Uterus (tissue), 3 donors: ENCODE measurements at regions not wholly inside any gene's neighbourhood (a gene's known extent, or its start where the extent isn't known, plus 50 kb on each side); places are given as distances from the start of the nearest gene placed in this dataset.
A peak's percentile ranks its signal among the peaks of the same experiment; 100 is the strongest.

ENCODE experiments used
- DNase-seq, 2 donors: peaks; one replicate each; pipeline ENCODE4 v3.0.0-alpha.2; 2019 to 2020
- H3K27ac ChIP-seq, 2 donors: fragments of 200-600 bp; sonication (generic); 1 replicate in 1 of 2; 2 replicates in 1 of 2; pipeline ENCODE4 v1.5.1; 2016 to 2018
- H3K27me3 ChIP-seq, 2 donors: fragments of 200-600 bp; sonication (generic); one replicate each; pipeline ENCODE4 v1.5.1; 2018 to 2019; ENCODE audit warnings: control low read depth in 1 of 2
- H3K36me3 ChIP-seq, 2 donors: fragments of 200-600 bp; sonication (generic); one replicate each; pipeline ENCODE4 v1.5.1; 2019; ENCODE audit warnings: control low read depth in 1 of 2
- H3K4me1 ChIP-seq, 2 donors: fragments of 200-600 bp; sonication (generic); one replicate each; pipeline ENCODE4 v1.5.1; 2018 to 2019; ENCODE audit warnings: control low read depth in 1 of 2
- H3K4me3 ChIP-seq, 2 donors: fragments of 200-600 bp; sonication (generic); 1 replicate in 1 of 2; 2 replicates in 1 of 2; pipeline ENCODE4 v1.5.1; 2018 to 2019; ENCODE audit warnings: mild to moderate bottlenecking in 1 of 2
- H3K9me3 ChIP-seq, 2 donors: fragments of 200-600 bp; sonication (generic); one replicate each; pipeline ENCODE4 v1.5.1; 2019; ENCODE audit warnings: control low read depth in 1 of 2
- CTCF ChIP-seq, 4 experiments: fragments of 200-600 bp in 2 of 4; fragments of 450-650 bp in 2 of 4; sonication (generic) in 2 of 4; IDR thresholded peaks; one replicate each; pipeline ENCODE4 v1.5.1; 2016 to 2019; ENCODE audit warnings: antibody characterized with exemption in 4 of 4, mild to moderate bottlenecking in 2 of 4, moderate library complexity in 1 of 4
- POLR2A ChIP-seq, 2 donors: fragments of 450-650 bp; IDR thresholded peaks; one replicate each; pipeline ENCODE4 v1.6.1; 2016; ENCODE audit warnings: antibody characterized with exemption in 2 of 2, mild to moderate bottlenecking in 1 of 2, moderate library complexity in 1 of 2
- intact Hi-C: fragments of 100-400 bp; cut with DNase I; formaldehyde crosslinking; loops from one replicate; pipeline ENCODE4 v1.15.1; 2023; ENCODE audit warnings: low total_unique reads
- donor health status: DM: yes; HTN: yes; CAD: no.

DNA sequence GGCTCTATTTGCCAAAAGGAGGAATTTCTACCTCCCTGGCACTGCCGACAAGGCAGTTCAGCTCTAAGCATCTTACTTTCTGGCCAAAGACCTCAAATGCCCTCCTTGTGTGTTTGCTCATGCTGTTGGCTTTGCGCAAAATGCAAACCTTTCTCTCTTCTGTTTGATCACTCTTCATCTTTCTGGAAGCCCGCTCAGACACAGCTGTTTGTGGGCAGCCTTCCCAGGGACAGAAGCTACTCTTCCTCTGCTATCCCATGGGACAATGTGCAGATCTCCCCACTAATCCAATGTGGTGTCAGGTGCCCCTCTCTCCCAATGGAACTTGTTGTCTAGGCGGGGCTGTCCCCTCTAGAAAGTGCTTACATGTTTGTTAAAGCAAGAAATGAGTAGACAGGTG, 278.7 kb downstream of the CCSER2 start:
- Histone ChIP-seq H3K27me3 (no peaks in the 10 kb centered on the region), H3K4me1 (no peaks in the 10 kb centered on the region), H3K27ac (no peak overlapping the region), H3K9me3 (no peaks in the 10 kb centered on the region), H3K36me3 (no peaks in the 10 kb centered on the region), H3K4me3 (no peak overlapping the region)
- no peak for DNase-seq
- no peak for TF ChIP-seq POLR2A (IDR thresholded peaks at IDR 0.05)
- TF ChIP-seq CTCF (IDR thresholded peaks at IDR 0.05), result no peak
- intact Hi-C loops, result no loop called here

DNA sequence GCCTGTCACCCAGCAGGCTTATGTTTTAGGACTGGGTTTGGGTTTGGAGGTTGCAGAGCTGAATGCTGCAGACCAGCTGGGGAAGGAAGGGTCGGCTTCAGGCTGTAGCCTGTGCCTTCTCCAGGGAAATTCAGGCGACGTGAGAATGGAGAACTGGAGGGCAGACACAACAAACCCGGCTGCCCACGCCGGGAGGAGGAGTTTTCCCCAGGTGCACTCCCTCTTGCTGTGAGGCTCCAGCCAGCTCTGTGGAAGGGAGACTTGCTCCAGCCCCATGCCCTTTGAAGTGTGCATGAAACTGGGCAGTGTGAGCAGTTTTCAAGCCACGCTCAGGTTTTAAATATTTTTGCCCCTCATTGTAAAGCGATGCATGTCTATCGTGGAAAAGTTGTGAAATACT, 279.1 kb downstream of the CCSER2 start:
- TF ChIP-seq CTCF (IDR thresholded peaks at IDR 0.05) (no peak), POLR2A (IDR thresholded peaks at IDR 0.05) (no peak)
- H3K27me3 ChIP-seq, result no peaks in the 10 kb centered on the region
- no peaks in the 10 kb centered on the region for H3K9me3 ChIP-seq
- no peaks in the 10 kb centered on the region for H3K4me1 ChIP-seq
- intact Hi-C loops, result no loop called here
- no peak for DNase-seq
- no peaks in the 10 kb centered on the region for H3K36me3 ChIP-seq
- no peak overlapping the region for H3K27ac ChIP-seq
- H3K4me3 ChIP-seq, result no peak overlapping the region

GRCh38 chr10:84608126-84608525, 279.7 kb downstream of the CCSER2 start:
- no peak for DNase-seq
- H3K9me3 ChIP-seq, result no peaks in the 10 kb centered on the region
- TF ChIP-seq CTCF (IDR thresholded peaks at IDR 0.05) (no peak), POLR2A (IDR thresholded peaks at IDR 0.05) (no peak)
- H3K4me3 ChIP-seq, result no peak overlapping the region
- intact Hi-C loops, result no loop called here
- H3K27ac ChIP-seq, result no peak overlapping the region
- no peaks in the 10 kb centered on the region for H3K36me3 ChIP-seq
- H3K4me1 ChIP-seq, result no peaks in the 10 kb centered on the region
- no peaks in the 10 kb centered on the region for H3K27me3 ChIP-seq

DNA sequence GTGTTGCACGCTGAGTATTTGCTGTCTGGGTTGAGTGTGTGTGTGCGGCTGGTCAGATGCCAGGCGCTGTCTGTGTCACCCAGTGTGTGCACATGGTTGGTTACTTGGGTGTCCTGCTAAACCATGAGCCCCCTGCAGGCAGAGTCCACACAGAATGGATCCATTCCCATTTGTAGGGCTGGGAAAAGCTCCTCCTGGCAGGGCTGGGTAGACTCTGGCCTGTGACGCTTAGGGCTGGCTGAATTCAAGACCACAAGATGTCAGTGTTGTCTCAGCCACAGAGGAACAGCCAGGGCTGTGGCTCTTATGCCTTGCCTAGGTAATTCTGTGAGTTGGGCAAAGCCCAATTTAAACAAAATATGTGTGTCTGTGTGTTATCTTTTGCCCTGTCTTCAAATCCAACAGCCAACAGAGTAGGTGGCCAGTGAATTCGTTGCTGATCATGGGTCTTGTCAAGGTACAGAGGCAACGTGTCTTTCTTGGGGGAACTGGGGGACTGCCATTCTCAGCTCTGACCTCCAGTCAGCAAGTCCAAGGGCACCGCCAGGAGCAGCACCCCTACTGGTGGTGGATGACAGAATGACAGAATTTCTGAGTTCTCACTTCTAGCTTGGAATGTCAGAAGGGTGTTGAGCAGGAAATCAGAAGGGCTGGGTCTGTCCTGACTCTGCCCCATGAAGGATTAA, 285.1 kb downstream of the CCSER2 start:
- H3K27me3 ChIP-seq, result no peaks in the 10 kb centered on the region
- DNase-seq, result no peak
- H3K4me3 ChIP-seq, result no peak overlapping the region
- no peaks in the 10 kb centered on the region for H3K36me3 ChIP-seq
- no peaks in the 10 kb centered on the region for H3K4me1 ChIP-seq
- no peaks in the 10 kb centered on the region for H3K9me3 ChIP-seq
- no peak overlapping the region for H3K27ac ChIP-seq
- TF ChIP-seq CTCF (IDR thresholded peaks at IDR 0.05) (peak in 2 of 4 experiments; percentile 10 to 11), POLR2A (IDR thresholded peaks at IDR 0.05) (no peak)
- intact Hi-C loops, result no loop called here

GRCh38 chr10:84626397-84627087, 298.2 kb downstream of the CCSER2 start:
- Histone ChIP-seq H3K4me3 (no peak overlapping the region), H3K4me1 (no peaks in the 10 kb centered on the region), H3K27ac (no peak overlapping the region), H3K9me3 (no peaks in the 10 kb centered on the region), H3K36me3 (no peaks in the 10 kb centered on the region), H3K27me3 (no peaks in the 10 kb centered on the region)
- DNase-seq, result no peak
- TF ChIP-seq POLR2A (IDR thresholded peaks at IDR 0.05), result no peak
- no peak for TF ChIP-seq CTCF (IDR thresholded peaks at IDR 0.05)
- intact Hi-C loops, result no loop called here
